ENCODE measurements at regions not wholly inside any gene's neighbourhood (a gene's known extent, or its start where the extent isn't known, plus 50 kb on each side); places are given as distances from the start of the nearest gene placed in this dataset.

DNA sequence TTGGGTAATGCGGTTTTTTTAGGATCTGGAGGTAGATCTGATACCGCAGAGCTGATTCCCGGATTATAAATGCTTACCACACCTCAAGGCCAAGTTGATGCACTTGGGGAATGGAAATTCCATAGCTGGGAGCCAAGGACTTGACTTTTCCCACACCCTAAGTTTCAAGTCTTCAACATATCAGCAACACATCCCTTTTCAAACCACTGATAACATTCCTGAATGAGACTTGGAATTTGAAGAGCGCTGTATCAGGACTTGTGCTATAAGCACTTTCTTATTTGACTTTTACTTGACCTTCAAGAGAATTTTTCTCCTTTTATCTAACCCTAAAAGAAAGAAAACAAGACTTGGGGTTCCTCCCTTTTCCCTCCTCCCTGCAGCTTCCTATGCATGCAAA, 90.6 kb upstream of the NAA20 start:
- CTCF ChIA-PET: interaction anchor here (0.6 kb wide), 2 partner anchors 76 to 140 kb away, joined by 3 to 4 read pairs; no protein-coding TSS in a partner anchor
- no peaks in the 10 kb centered on the region; the same call in 1 of the 2 replicates for H3K36me3 ChIP-seq (ENCODE audit: control insufficient read depth, insufficient read depth, low read length)
- H3K27me3 ChIP-seq (ENCODE audit: control insufficient read depth, insufficient read depth, low read length): peaks cover 1% of the 10 kb centered on the region; the same call in 1 of the 2 replicates
- no peak for DNase-seq (ENCODE audit: low read depth)
- TF ChIP-seq, protein P1, sequence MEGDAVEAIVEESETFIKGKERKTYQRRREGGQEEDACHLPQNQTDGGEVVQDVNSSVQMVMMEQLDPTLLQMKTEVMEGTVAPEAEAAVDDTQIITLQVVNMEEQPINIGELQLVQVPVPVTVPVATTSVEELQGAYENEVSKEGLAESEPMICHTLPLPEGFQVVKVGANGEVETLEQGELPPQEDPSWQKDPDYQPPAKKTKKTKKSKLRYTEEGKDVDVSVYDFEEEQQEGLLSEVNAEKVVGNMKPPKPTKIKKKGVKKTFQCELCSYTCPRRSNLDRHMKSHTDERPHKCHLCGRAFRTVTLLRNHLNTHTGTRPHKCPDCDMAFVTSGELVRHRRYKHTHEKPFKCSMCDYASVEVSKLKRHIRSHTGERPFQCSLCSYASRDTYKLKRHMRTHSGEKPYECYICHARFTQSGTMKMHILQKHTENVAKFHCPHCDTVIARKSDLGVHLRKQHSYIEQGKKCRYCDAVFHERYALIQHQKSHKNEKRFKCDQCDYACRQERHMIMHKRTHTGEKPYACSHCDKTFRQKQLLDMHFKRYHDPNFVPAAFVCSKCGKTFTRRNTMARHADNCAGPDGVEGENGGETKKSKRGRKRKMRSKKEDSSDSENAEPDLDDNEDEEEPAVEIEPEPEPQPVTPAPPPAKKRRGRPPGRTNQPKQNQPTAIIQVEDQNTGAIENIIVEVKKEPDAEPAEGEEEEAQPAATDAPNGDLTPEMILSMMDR (IDR thresholded peaks at IDR 0.05; ENCODE audit: insufficient read depth, low read depth, low read length): no peak
- no peak overlapping the region for H3K4me3 ChIP-seq (ENCODE audit: low read depth, low read length)
- POLR2A ChIA-PET: interaction anchor here (0.6 kb wide), 1 partner anchor 9 kb away, joined by 29 read pairs; no protein-coding TSS in a partner anchor

DNA sequence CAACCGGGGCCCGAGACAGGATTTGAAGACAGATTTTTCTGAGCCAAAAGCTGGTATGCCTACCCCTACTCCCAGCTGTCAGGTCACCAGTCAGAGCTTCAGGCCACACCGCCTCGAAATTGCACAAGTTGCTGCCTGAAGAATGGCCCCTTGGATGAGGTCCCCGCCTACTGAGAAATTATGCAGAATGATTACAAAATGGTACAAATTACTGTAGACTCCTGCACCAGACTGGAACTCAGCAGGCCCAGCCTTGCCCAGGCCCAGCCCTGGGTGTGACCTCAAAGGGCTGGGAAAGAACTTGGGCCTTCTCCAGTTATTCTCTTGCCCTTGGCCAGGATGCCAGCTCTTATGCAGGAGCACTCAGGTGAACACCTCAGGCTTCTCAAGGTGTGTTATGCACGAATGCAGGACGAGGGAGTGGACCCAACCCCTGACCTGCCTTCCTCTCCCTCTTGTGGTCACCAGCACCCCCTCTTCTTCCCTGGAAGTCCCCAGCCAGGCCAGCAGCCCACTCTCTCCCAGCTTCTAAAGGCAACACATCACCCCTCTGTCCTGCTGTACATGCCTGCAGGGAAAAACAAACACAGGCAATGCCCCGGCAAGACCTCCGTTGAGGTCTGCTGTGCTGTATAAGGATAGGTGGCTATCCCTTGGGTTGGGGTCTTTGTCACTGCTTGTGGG, 88.7 kb upstream of the NAA20 start:
- ChIA-PET CTCF (interaction anchor here (0.9 kb wide), 1 partner anchor 14 kb away, joined by 3 read pairs; no protein-coding TSS in a partner anchor), POLR2A (no interaction called here)
- TF ChIP-seq, protein P1 (IDR thresholded peaks at IDR 0.05; ENCODE audit: insufficient read depth, low read depth, low read length): no peak
- no peak for DNase-seq (ENCODE audit: low read depth)
- no peak overlapping the region for H3K4me3 ChIP-seq (ENCODE audit: low read depth, low read length)
- no peaks in the 10 kb centered on the region for H3K36me3 ChIP-seq (ENCODE audit: control insufficient read depth, insufficient read depth, low read length)
- H3K27me3 ChIP-seq (ENCODE audit: control insufficient read depth, insufficient read depth, low read length): peaks cover 1% of the 10 kb centered on the region; the same call in 1 of the 2 replicates

DNA sequence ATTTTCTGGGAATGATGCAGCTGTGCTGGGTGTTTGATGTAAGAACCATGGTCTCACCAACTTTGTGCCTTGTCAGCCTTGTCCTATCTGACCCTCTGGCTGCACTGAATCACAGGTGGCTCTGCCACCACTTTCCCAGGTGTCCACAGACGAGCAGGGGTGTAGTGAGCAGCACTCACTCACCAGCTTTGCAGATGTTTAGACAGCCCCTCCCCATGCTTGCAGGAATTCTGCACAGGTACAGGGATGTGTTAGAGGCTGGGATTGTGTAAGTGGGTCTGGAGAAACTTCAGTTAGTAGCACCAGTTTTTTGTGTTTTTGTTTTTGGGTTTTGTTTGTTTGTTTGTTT, 88.2 kb upstream of the NAA20 start:
- TF ChIP-seq, protein P1 (IDR thresholded peaks at IDR 0.05; ENCODE audit: insufficient read depth, low read depth, low read length): no peak

DNA sequence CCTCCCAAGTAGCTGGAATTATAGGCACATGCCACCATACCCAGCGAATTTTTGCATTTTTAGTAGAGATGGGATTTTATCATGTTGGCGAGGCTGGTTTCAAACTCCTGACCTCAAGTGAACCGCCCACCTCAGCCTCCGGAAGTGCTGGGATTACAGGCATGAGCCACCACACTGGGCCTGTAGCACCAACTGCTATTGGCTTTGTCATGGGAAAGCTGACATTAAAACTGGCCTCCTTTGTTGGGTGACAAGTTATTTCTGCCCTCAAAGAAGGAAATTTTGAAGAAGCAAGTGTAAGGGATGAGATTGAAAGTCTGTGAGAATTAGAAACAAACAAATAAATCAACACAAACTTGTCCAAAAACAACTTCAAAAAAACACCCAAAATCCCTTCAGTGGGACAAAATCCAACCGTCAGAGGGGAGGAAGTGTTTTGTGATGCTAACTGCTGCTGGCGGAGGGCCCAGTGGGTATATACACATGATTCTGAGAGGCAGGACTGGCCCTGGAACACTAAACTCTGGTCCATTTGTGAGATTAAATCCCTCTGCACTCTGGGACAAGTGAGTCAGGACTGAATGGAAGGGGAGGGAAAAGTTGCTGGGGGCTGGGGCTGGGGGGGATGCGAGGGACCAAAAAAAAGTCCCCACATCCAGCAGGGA, 87.5 kb upstream of the NAA20 start:
- no peak for DNase-seq (ENCODE audit: low read depth)
- no peaks in the 10 kb centered on the region for H3K36me3 ChIP-seq (ENCODE audit: control insufficient read depth, insufficient read depth, low read length)
- TF ChIP-seq, protein P1 (IDR thresholded peaks at IDR 0.05; ENCODE audit: insufficient read depth, low read depth, low read length): no peak
- peaks cover 1% of the 10 kb centered on the region; the same call in 1 of the 2 replicates for H3K27me3 ChIP-seq (ENCODE audit: control insufficient read depth, insufficient read depth, low read length)
- ChIA-PET CTCF (interaction anchor here (0.7 kb wide), 1 partner anchor 122 kb away, joined by 3 read pairs; no protein-coding TSS in a partner anchor), POLR2A (no interaction called here)
- H3K4me3 ChIP-seq (ENCODE audit: low read depth, low read length): no peak overlapping the region

More for the DNA sequence above, 88.2 kb upstream of the NAA20 start:
- Histone ChIP-seq H3K36me3 (ENCODE audit: control insufficient read depth, insufficient read depth, low read length) (no peaks in the 10 kb centered on the region), H3K4me3 (ENCODE audit: low read depth, low read length) (no peak overlapping the region), H3K27me3 (ENCODE audit: control insufficient read depth, insufficient read depth, low read length) (peaks cover 1% of the 10 kb centered on the region; the same call in 1 of the 2 replicates)
- CTCF ChIA-PET: interaction anchor here (0.7 to 0.9 kb wide), 2 partner anchors 15 to 122 kb away, joined by 3 read pairs; no protein-coding TSS in a partner anchor
- no peak for DNase-seq (ENCODE audit: low read depth)
- POLR2A ChIA-PET: no interaction called here

DNA sequence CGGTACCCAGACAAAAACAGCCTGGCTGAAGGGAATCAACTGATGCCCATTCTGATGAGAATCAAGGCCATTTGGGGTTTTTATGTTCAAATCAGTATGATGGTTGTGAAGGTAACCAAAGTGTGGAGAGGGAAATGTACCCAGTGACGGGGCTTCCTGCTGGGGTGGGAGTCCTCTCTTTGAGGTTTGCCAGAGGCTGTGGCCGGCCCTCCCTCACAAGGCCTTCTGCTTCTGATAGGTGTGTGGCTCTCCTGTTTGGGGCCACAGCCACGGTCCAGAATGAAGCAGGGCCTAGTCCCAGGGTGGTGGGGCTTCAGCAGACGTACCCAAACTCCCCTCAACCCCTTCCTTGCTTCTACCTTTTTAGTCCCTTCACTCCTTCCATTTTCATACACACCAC, 86.7 kb upstream of the NAA20 start:
- DNase-seq (ENCODE audit: low read depth): no peak
- no peaks in the 10 kb centered on the region; the same call in 1 of the 2 replicates for H3K36me3 ChIP-seq (ENCODE audit: control insufficient read depth, insufficient read depth, low read length)
- peaks cover 1% of the 10 kb centered on the region; the same call in 1 of the 2 replicates for H3K27me3 ChIP-seq (ENCODE audit: control insufficient read depth, insufficient read depth, low read length)
- ChIA-PET POLR2A (no interaction called here), CTCF (no interaction called here)
- TF ChIP-seq, protein P1 (IDR thresholded peaks at IDR 0.05; ENCODE audit: insufficient read depth, low read depth, low read length): no peak
- no peak overlapping the region for H3K4me3 ChIP-seq (ENCODE audit: low read depth, low read length)
